ENCODE measurements at regions not wholly inside any gene's neighbourhood (a gene's known extent, or its start where the extent isn't known, plus 50 kb on each side); places are given as distances from the start of the nearest gene placed in this dataset.

- Histone ChIP-seq H3K27me3 (ENCODE audit: control insufficient read depth, extremely low read depth, insufficient read depth, low read length) (no peaks in the 10 kb centered on the region), H3K36me3 (ENCODE audit: control insufficient read depth in 2 of 2, extremely low read depth in 1 of 2, insufficient read depth in 2 of 2, low read length in 2 of 2) (no peaks in the 10 kb centered on the region), H3K9ac (ENCODE audit: control insufficient read depth, extremely low read depth, insufficient read depth, low read length) (no peak overlapping the region), H2AFZ (ENCODE audit: control insufficient read depth, low read length) (no peak overlapping the region), H3K4me2 (ENCODE audit: control insufficient read depth, extremely low read depth, insufficient read depth, low read depth, low read length) (no peak overlapping the region), H3K9me3 (ENCODE audit: control insufficient read depth, low read depth, low read length) (no peaks in the 10 kb centered on the region), H3K4me1 (ENCODE audit: control insufficient read depth, extremely low read depth, insufficient read depth, low read length) (peaks cover 5% of the 10 kb centered on the region), H3K9me1 (ENCODE audit: control insufficient read depth, extremely low read depth, insufficient read depth, low read length) (no peaks in the 10 kb centered on the region), H3K27ac (ENCODE audit: control insufficient read depth, insufficient read depth, low read length) (no peak overlapping the region), H4K20me1 (ENCODE audit: control insufficient read depth, extremely low read depth, insufficient read depth, low read length) (no peaks in the 10 kb centered on the region), H3K79me2 (ENCODE audit: control insufficient read depth, insufficient read depth, low read length) (no peaks in the 10 kb centered on the region), H3K4me3 (ENCODE audit: control insufficient read depth in 2 of 3, extremely low read depth in 1 of 3, insufficient read depth in 2 of 3, low read depth in 1 of 3, low read length in 3 of 3) (no peak overlapping the region)
- no peak for FAIRE-seq
- dilution Hi-C loops (cut with MboI; ENCODE audit: extremely low pct_ligation_motif_present, low sequenced_read_pairs), result no loop called here
- DNase-seq (ENCODE audit: low read depth, low spot score), result no peak
- no peak for TF ChIP-seq EZH2 (IDR thresholded peaks at IDR 0.05; ENCODE audit: low read length)
- no peak for TF ChIP-seq CTCF (optimal IDR thresholded peaks at IDR 0.05 in 1 of 3, IDR thresholded peaks at IDR 0.05 in 1 of 3, conservative IDR thresholded peaks at IDR 0.05 in 1 of 3; ENCODE audit: extremely low read depth in 1 of 3, insufficient read depth in 2 of 3, low read length in 3 of 3)
Observed at GRCh38 chr12:31876568-31877424, 82.4 kb upstream of the RESF1 start.

GRCh38 chr12:31875609-31875964, 83.6 kb upstream of the RESF1 start:
- peak overlapping the region; percentile 87 for H2AFZ ChIP-seq (ENCODE audit: control insufficient read depth, low read length)
- no peak for TF ChIP-seq CTCF (optimal IDR thresholded peaks at IDR 0.05 in 1 of 3, IDR thresholded peaks at IDR 0.05 in 1 of 3, conservative IDR thresholded peaks at IDR 0.05 in 1 of 3; ENCODE audit: extremely low read depth in 1 of 3, insufficient read depth in 2 of 3, low read length in 3 of 3)
- TF ChIP-seq EZH2 (IDR thresholded peaks at IDR 0.05; ENCODE audit: low read length), result no peak
- H3K4me3 ChIP-seq (ENCODE audit: control insufficient read depth in 2 of 3, extremely low read depth in 1 of 3, insufficient read depth in 2 of 3, low read depth in 1 of 3, low read length in 3 of 3), result no peak overlapping the region
- no peak overlapping the region for H3K27ac ChIP-seq (ENCODE audit: control insufficient read depth, insufficient read depth, low read length)
- no peaks in the 10 kb centered on the region for H3K9me3 ChIP-seq (ENCODE audit: control insufficient read depth, low read depth, low read length)
- H3K79me2 ChIP-seq (ENCODE audit: control insufficient read depth, insufficient read depth, low read length), result no peaks in the 10 kb centered on the region
- FAIRE-seq (no peak), DNase-seq (ENCODE audit: low read depth, low spot score) (no peak)
- H4K20me1 ChIP-seq (ENCODE audit: control insufficient read depth, extremely low read depth, insufficient read depth, low read length), result no peaks in the 10 kb centered on the region
- peaks cover 5% of the 10 kb centered on the region for H3K4me1 ChIP-seq (ENCODE audit: control insufficient read depth, extremely low read depth, insufficient read depth, low read length)
- H3K4me2 ChIP-seq (ENCODE audit: control insufficient read depth, extremely low read depth, insufficient read depth, low read depth, low read length), result no peak overlapping the region
- H3K27me3 ChIP-seq (ENCODE audit: control insufficient read depth, extremely low read depth, insufficient read depth, low read length), result no peaks in the 10 kb centered on the region
- H3K9ac ChIP-seq (ENCODE audit: control insufficient read depth, extremely low read depth, insufficient read depth, low read length), result no peak overlapping the region
- dilution Hi-C loops (cut with MboI; ENCODE audit: extremely low pct_ligation_motif_present, low sequenced_read_pairs), result no loop called here
- no peaks in the 10 kb centered on the region for H3K36me3 ChIP-seq (ENCODE audit: control insufficient read depth in 2 of 2, extremely low read depth in 1 of 2, insufficient read depth in 2 of 2, low read length in 2 of 2)
- H3K9me1 ChIP-seq (ENCODE audit: control insufficient read depth, extremely low read depth, insufficient read depth, low read length), result no peaks in the 10 kb centered on the region

Measured in keratinocyte (primary cell).